SK-N-SH (cell line): ENCODE measurements at regions not wholly inside any gene's neighbourhood (a gene's known extent, or its start where the extent isn't known, plus 50 kb on each side); places are given as distances from the start of the nearest gene placed in this dataset.

Source experiments
- CTCF ChIA-PET: fragments of 300-600, 350-600 bp; formaldehyde crosslinking; extraction: SDS; loops from one replicate; lab custom pipeline; 2021; lab: Yijun Ruan, JAX
- POLR2A ChIA-PET: fragments of 350-600 bp; sonication (Branson Sonifier 250); formaldehyde crosslinking; extraction: SDS; loops from one replicate; lab custom pipeline; 2020; ENCODE audit warnings: antibody characterized with exemption, inconsistent platforms; lab: Yijun Ruan, JAX
- DNase-seq: peaks from one replicate; pipeline ENCODE4 v3.0.0; 2012
- H2AFZ ChIP-seq: fragments of 200-600 bp; sonication (generic); 2 replicates; pipeline ENCODE4 v1.8.1; 2016; ENCODE audit warnings: antibody characterized with exemption, mild to moderate bottlenecking, low read depth
- H3F3A ChIP-seq: fragments of 200-600 bp; sonication (generic); replicated peaks from 2 replicates; pipeline ENCODE3; 2016; ENCODE audit warnings: antibody characterized with exemption, mild to moderate bottlenecking; ENCODE audit not compliant: insufficient read depth
- H3K27ac ChIP-seq, 2 experiments: fragments of 200-500 bp in 1 of 2; fragments of 200-600 bp in 1 of 2; sonication (Bioruptor generic) in 1 of 2; sonication (generic), shearing (Covaris generic) in 1 of 2; 2 replicates each; pipeline versions ENCODE4 v1.5.1 to v1.6.1; 2014 to 2016; ENCODE audit warnings: low read depth in 2 of 2, inconsistent platforms in 1 of 2, low read length in 1 of 2, mild to moderate bottlenecking in 1 of 2, mixed read lengths in 1 of 2
- H3K27me3 ChIP-seq: fragments of 200-600 bp; sonication (generic), shearing (Covaris generic); 2 replicates; pipeline ENCODE4 v1.6.1; 2016; ENCODE audit warnings: mixed run types; ENCODE audit not compliant: insufficient read depth
- H3K36me3 ChIP-seq, 2 experiments: fragments of 200-500 bp in 1 of 2; fragments of 200-600 bp in 1 of 2; sonication (Bioruptor generic) in 1 of 2; sonication (generic) in 1 of 2; replicated peaks in 1 of 2; 2 replicates each; pipeline versions ENCODE3 to v1.5.1; 2014 to 2016; ENCODE audit warnings: low read length in 1 of 2, mild to moderate bottlenecking in 1 of 2; ENCODE audit not compliant: insufficient read depth in 2 of 2, control insufficient read depth in 1 of 2
- H3K4me1 ChIP-seq, 2 experiments: fragments of 200-500 bp in 1 of 2; fragments of 200-600 bp in 1 of 2; sonication (Bioruptor generic) in 1 of 2; sonication (generic), shearing (Covaris generic) in 1 of 2; 2 replicates each; pipeline versions ENCODE4 v1.5.1 to v1.6.1; 2014 to 2016; ENCODE audit warnings: low read depth in 1 of 2, low read length in 1 of 2, mixed run types in 1 of 2; ENCODE audit not compliant: insufficient read depth in 2 of 2, control insufficient read depth in 1 of 2
- H3K4me2 ChIP-seq: fragments of 200-600 bp; sonication (generic), shearing (Covaris generic); 2 replicates; pipeline ENCODE4 v1.6.1; 2017; ENCODE audit warnings: mixed run types
- H3K4me3 ChIP-seq, 2 experiments: fragments of 200-500 bp in 1 of 2; fragments of 200-600 bp in 1 of 2; sonication (Bioruptor generic) in 1 of 2; sonication (generic), shearing (Covaris generic) in 1 of 2; 2 replicates each; pipeline versions ENCODE4 v1.5.1 to v1.8.1; 2014 to 2016; ENCODE audit warnings: low read depth in 2 of 2, inconsistent platforms in 1 of 2, low read length in 1 of 2, mild to moderate bottlenecking in 1 of 2, mixed read lengths in 1 of 2, moderate library complexity in 1 of 2
- H3K79me2 ChIP-seq: fragments of 200-600 bp; sonication (generic); 2 replicates; pipeline ENCODE4 v1.8.1; 2017; ENCODE audit warnings: mild to moderate bottlenecking; ENCODE audit not compliant: insufficient read depth
- H3K9ac ChIP-seq: fragments of 200-600 bp; sonication (generic); 2 replicates; pipeline ENCODE4 v1.6.1; 2017; ENCODE audit warnings: mixed run types
- H3K9me2 ChIP-seq: fragments of 200-600 bp; sonication (generic); 2 replicates; pipeline ENCODE4 v1.6.1; 2017; ENCODE audit warnings: mixed run types
- H3K9me3 ChIP-seq: fragments of 200-600 bp; sonication (generic); 2 replicates; pipeline ENCODE4 v1.6.1; 2017; ENCODE audit warnings: mixed run types, mild to moderate bottlenecking, moderate library complexity
- H4K20me1 ChIP-seq: fragments of 200-600 bp; sonication (generic); 2 replicates; pipeline ENCODE4 v1.6.1; 2017; ENCODE audit warnings: mild to moderate bottlenecking, mixed run types; ENCODE audit not compliant: insufficient read depth
- CHD2 ChIP-seq: fragments of 150-350 bp; IDR thresholded peaks from 2 replicates; pipeline ENCODE4 v1.6.1; 2018; ENCODE audit warnings: low read length; ENCODE audit not compliant: partially characterized antibody
- FOXJ3 ChIP-seq: sonication (generic); formaldehyde crosslinking; IDR thresholded peaks from 2 replicates; pipeline ENCODE4 v1.5.1; 2020; ENCODE audit warnings: mild to moderate bottlenecking, missing genetic modification reagents
- IRF3 ChIP-seq: fragments of 150-350 bp; IDR thresholded peaks from 2 replicates; pipeline ENCODE4 v1.6.1; 2016; ENCODE audit warnings: mild to moderate bottlenecking, low read depth, low read length
- MXI1 ChIP-seq: IDR thresholded peaks from 2 replicates; pipeline ENCODE4 v1.6.1; 2012; ENCODE audit warnings: mild to moderate bottlenecking, low read depth, low read length, improper control_type of control experiment
- POLR2AphosphoS5 ChIP-seq: IDR thresholded peaks from 2 replicates; pipeline ENCODE4 v1.6.1; 2012; ENCODE audit warnings: low read depth, low read length
- RCOR1 ChIP-seq: fragments of 150-350 bp; IDR thresholded peaks from 2 replicates; pipeline ENCODE4 v1.6.1; 2017; ENCODE audit warnings: antibody characterized with exemption, low read length
- RFX5 ChIP-seq: IDR thresholded peaks from 2 replicates; pipeline ENCODE4 v1.6.1; 2012; ENCODE audit warnings: mild to moderate bottlenecking, improper control_type of control experiment, low read length
- SIN3A ChIP-seq: IDR thresholded peaks from 2 replicates; pipeline ENCODE4 v1.6.1; 2012; ENCODE audit warnings: low read depth, mild to moderate bottlenecking, low read length, moderate library complexity, borderline replicate concordance
- TAF1 ChIP-seq: IDR thresholded peaks from 2 replicates; pipeline ENCODE4 v1.6.1; 2012; ENCODE audit warnings: low read depth, mild to moderate bottlenecking, low read length, moderate library complexity, borderline replicate concordance
- USF1 ChIP-seq: IDR thresholded peaks from 2 replicates; pipeline ENCODE4 v1.4.0; 2012; ENCODE audit warnings: low read depth, borderline replicate concordance
- USF2 ChIP-seq: fragments of 150-350 bp; IDR thresholded peaks from 2 replicates; pipeline ENCODE4 v1.6.1; 2017; ENCODE audit warnings: antibody characterized with exemption, low read length, low read depth, borderline replicate concordance
- YY1 ChIP-seq: IDR thresholded peaks from 2 replicates; pipeline ENCODE4 v1.4.0; 2012; ENCODE audit warnings: low read depth, mild to moderate bottlenecking
- ZBTB33 ChIP-seq: IDR thresholded peaks from 2 replicates; pipeline ENCODE4 v1.4.0; 2012; ENCODE audit warnings: low read depth, borderline replicate concordance
- WGBS: methylation state at CpG from one replicate; pipeline ENCODE4 v1.1.6; 2017; ENCODE audit warnings: low lambda C conversion rate; 5-methylcytosine and 5-hydroxymethylcytosine counted together

GRCh38 chr3:28130836-28131235, 110.6 kb upstream of the CMC1 start:
- Histone ChIP-seq H3K9me3 (no peaks in the 10 kb centered on the region), H3K9me2 (no peaks in the 10 kb centered on the region), H3K27me3 (no peaks in the 10 kb centered on the region), H4K20me1 (no peaks in the 10 kb centered on the region), H3K27ac (no peak overlapping the region), H3K4me2 (no peak overlapping the region), H3K9ac (no peak overlapping the region), H3K4me3 (no peak overlapping the region), H3K36me3 (no peaks in the 10 kb centered on the region), H3F3A (no peaks in the 10 kb centered on the region), H3K4me1 (no peaks in the 10 kb centered on the region; a peak in 1 of 4 replicates), H3K79me2 (no peaks in the 10 kb centered on the region), H2AFZ (no peak overlapping the region)
- WGBS, result 19% methylated on average over 2 of the region's 2 CpGs
- POLR2A ChIA-PET, result no interaction called here
- CTCF ChIA-PET, result no interaction called here
- TF ChIP-seq FOXJ3 (CRISPR knock-in tag) (no peak), USF2 (no peak), RCOR1 (no peak), USF1 (no peak), RFX5 (no peak), ZBTB33 (no peak), MXI1 (no peak), CHD2 (no peak), TAF1 (no peak), POLR2AphosphoS5 (no peak), SIN3A (no peak), YY1 (no peak), IRF3 (no peak)
- no peak for DNase-seq
